Activated CD4-positive, alpha-beta T cell treated with anti-CD3 and anti-CD28 coated beads, Interleukin-10, Interleukin-2, amounts not matched to agents 100 ng/mL and 50 ng/mL, durations not matched to agents 16 hours and 8 hours (primary cell): ENCODE measurements at regions not wholly inside any gene's neighbourhood (a gene's known extent, or its start where the extent isn't known, plus 50 kb on each side); places are given as distances from the start of the nearest gene placed in this dataset.
"Not testable (repeated sequence)": the region's sequence is repeated elsewhere in the genome, so short reads cannot be mapped to it uniquely, and the experiment has no call there.

Source experiments
- DNase-seq: peaks from one replicate; pipeline ENCODE4 v3.0.0-alpha.2; 2020

DNA sequence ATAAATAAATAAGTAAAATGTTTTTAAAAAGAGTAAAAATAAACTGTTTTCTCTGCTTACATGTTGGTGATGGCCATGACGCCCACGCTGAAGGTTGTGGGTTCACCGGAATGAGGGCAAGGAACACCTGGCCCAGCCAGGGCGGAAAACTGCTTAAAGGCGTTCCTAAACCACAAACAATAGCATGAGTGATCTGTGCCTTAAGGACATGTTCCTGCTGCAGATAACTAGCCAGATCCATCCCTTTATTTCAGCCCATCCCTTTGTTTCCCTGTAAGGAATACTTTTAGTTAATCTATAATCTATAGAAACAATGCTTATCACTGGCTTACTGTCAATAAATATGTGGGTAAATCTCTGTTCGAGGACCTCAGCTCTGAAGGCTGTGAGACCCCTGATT lies 63.3 kb upstream of the CEP78 start:
- DNase-seq = not testable (repeated sequence)

DNA sequence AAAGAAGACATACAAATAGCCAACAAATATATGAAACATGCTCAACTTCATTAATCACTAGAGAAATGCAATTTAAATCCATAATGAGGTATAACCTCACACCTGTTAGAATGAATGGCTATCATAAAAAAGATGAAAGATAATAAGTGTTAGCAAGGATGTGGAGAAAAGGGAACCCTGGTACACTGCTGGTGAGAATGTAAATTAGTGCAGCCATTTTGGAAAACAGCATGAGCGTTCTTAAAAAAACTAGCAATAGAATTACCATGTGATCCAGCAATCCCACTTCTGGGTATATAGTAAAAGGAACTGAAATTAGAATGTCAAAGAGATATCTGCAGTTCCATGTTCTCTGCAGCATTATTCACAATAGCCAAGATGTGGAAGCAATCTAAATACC lies 64.2 kb upstream of the CEP78 start:
- DNase-seq = no peak

DNA sequence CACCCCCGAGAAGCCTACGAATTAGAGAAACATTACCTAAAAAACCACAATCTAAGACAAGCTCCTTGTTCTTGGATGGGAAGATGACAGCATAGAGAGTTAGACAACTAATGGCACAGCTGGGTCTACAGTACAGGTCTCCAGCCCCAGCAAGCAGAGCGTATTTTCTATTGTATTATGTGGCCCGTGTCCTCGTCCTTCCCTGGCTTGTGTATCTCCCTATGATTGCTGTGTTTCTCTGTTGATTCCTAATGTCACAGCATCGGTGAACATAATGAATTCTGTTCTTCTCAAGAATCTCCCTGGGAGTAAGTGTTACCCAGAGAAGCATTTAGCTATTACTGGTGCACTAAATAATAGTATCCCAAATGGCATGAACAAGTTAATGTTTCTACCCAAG lies 66.8 kb upstream of the CEP78 start:
- DNase-seq = no peak

DNA sequence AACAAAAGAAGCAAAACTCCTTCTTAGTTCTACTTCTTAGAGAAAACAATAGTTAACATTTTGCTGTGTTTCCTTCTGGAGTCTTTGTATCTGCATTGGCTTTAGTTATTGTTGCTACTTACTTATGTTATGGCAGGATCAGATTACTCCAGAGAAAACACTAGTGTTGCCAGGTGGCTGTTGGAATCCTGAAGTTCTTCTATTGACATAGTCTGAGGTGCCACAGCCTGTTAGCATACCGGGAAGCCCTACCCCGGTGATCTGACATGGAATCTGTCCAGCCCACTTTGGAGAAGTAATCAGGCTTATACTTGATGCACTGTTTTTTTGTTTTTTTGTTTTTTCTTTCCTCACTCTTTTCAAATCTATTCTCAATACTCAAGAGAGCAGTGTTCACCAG lies 68.5 kb upstream of the CEP78 start:
- DNase-seq = no peak

- no peak for DNase-seq
Measured at GRCh38 chr9:78163834-78164233, 72.0 kb upstream of the CEP78 start.

DNA sequence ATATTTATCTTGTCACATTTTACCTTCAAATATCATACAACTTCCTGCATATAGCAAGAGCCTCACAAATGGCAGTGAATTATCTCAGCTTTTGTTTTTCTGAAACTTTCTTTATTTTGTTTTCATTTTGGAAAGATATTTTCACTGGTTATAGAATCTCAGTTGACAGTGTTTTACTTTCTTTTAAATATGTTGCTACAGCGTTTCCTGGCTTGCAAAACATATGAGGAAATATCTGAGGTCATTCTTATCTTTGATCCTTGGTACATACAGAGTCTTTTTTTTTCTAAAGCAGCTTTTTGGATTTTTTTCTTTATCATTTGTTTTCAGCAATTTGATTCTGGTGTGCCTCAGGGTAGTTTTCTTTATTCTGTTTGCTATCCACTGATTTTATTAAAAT lies 77.6 kb upstream of the CEP78 start:
- no peak for DNase-seq

- DNase-seq = no peak
Measured at GRCh38 chr9:78150983-78151356, 84.9 kb upstream of the CEP78 start.

- DNase-seq = no peak
Measured at GRCh38 chr9:78150312-78150982, 85.4 kb upstream of the CEP78 start.

DNA sequence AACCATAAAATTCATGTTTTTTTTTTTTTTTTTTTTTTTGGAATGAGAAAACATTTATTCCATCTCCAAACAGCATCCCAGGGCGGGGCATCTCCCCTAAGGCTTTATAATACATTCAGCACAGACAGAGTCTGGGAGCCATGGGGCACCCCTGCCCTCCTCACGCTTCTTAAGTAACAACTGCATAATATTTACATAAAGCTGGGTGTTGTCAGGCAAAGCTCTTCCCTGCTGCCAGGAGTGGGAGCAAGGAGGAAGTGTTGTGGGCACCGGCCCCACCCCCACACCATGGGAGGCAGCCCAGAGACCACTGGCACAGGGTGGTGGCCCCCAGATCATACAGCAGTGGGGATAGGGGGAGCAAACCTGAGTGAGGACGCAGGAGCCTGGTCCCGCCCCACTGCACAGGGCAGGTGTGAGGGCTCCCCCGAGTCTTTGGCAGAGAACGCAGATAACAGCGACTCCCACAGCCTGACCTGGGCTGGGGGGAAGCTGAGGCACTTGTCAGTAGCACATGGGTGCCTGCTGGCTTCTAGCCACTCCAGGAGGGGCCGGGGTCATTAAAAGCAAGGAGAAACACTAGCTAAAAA lies 86.1 kb upstream of the CEP78 start:
- no peak for DNase-seq

GRCh38 chr9:78146241-78146640 lies 89.6 kb upstream of the CEP78 start:
- DNase-seq = no peak

- no peak for DNase-seq
Measured at GRCh38 chr9:78144663-78145377, 91.1 kb upstream of the CEP78 start.

DNA sequence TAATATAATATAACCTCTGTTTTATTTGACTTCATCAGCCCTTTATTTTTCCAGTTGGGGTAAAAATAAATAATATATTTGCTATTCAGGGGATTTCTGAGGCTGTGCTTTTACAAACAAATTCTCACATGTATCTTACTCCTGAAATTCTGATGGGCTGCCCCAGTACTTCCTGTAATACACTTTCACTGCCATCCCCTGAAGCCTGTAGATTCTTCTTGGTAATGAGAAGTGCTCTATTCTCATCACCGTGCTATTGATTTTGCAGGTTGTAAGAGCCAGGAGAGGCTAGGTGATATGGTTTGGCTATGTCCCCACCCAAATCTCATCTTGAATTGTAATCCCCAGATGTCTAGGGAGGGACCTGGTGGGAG lies 91.9 kb upstream of the CEP78 start:
- no peak for DNase-seq

DNA sequence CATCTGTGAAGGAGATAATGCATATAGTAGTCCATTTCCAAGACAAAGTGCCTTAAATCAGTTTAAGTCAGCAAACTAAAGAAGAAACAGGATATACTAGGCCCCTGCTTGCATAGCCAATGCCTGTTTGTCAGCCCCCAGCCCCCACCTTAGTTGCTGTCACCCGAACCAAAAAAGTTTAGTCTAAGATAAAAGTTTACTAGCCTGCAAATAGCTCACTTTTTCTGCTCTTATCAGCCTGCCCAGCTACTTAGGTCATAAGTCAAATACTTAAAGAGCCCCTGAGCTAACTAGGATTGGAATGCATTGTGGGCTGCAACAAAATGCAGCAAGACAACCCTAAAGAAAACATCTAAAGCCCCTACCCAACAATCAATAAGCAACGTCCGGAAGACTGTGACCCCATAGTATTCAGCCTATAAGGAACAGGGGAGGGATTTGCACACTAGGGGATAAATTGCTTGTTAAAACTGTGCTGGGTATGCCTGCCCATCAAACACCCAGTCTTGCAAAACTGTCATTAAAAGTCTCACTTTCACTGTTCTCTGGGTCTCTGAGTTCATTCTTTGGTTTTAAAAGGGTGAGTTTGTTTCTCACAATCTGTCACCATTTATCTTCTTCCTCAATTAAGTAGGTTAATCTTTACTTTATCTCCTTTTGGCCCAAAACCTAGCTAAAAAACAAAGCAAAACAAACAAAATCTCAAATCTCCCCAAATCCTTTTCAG lies 92.4 kb upstream of the CEP78 start:
- DNase-seq = peak; percentile 29

DNA sequence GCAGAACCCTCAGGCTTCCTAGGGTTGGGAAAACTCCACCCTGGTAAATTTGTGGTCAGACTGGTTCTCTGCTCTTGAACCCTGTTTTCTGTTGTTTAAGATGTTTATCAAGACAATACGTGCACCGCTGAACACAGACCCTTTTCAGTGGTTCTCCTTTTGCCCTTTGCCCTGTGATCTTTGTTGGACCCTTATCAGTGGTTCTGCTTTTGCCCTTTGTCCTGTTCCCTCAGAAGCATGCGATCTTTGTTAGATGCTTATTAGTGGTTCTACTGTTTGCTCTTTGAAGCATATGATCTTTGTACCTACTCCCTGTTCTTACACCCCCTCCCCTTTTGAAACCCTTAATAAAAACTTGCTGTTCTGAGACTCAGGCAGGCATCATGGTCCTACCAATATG lies 93.6 kb upstream of the CEP78 start:
- DNase-seq = not testable (repeated sequence)

DNA sequence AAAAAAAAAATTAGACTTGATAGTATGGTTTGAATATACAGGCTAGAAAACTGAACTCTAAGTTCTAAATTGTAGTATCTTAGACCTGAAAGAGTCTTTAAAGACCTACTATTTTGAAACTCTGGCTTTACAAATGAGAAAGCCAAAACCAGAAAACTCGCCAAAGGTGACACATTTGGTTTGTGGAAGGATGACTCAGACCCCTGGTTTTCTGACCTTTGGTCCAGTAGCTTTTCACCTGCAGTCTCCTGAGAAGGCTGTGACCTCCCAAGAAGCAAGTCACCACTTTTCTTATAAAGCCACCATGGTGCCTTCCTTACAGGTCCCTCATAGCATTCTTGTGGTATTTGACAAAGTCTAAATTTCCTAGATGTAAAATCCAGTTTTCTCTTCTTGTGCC lies 102.1 kb upstream of the CEP78 start:
- DNase-seq = peak; percentile 49

GRCh38 chr9:78132701-78133058 lies 101.1 kb upstream of the GNAQ start:
- DNase-seq = peak; percentile 30

DNA sequence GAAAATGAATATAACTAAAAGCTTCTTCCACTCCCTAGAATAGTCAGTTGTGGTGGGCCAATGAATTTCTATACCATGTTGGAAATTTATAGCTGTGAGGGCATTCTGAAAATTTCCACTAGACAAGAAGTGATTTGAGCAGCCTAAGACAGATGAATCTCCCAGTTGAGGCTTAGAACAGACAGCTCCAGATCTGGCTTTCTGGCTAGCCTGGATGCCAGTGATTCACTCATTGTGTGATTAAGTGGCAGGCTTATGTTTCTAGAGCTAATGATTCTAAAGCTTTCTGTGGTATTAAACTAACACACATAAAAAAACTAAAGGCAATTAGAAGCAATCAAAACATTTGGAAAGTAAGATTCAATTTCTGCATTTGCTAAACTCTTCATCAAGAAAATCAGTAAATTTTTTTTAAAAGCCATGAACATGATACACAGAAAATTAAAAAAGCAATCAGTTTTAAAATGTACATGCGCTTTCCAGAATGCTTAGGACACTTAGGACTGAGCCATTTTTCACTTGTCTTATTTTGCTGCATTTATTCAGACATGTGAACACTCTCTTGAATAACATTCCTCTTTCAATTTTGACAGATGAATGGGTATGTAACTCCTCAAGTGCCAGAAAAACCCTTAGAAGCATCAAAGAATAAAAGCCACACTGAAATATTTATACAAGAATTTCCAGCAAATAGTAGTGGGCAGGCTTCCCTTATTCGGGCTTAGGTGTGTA lies 100.5 kb upstream of the GNAQ start:
- DNase-seq = no peak

DNA sequence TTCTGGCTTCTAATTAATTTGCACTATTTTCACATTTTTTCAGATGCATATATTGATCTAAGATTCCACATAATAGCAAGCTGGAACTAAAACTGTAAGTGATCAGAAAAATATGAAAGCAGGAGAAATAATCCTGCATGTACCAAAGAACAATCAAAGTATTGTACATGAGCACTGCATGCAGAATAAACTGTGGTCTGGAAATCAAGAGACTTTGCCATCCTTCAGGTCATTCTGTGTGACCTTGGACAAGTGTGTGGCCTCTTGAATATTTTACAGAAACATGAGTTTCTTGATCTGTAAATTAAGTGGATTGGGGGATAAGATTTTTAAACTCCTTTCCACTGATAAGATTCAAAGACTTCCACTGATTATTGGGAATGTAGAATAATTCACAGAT lies 99.2 kb upstream of the GNAQ start:
- no peak for DNase-seq

DNA sequence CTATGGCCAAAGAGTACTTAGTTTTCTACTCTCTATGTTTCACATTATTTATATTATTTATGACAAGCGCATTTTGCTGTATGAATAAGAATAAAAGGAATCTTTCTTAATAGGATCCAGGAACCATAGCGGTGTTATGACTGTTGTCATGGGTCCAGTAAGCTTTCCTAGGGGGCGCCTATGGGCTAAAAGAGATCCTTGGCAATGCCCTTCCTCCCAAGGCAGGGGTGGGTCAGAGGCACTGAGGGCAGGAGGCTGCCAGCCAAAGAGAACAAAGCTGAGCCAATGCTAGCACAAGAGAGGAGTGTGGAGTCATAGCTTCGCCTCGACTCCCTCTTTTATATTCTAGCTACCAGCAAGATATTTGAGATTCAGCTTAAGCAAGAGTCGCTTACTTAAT lies 98.4 kb upstream of the GNAQ start:
- no peak for DNase-seq

DNA sequence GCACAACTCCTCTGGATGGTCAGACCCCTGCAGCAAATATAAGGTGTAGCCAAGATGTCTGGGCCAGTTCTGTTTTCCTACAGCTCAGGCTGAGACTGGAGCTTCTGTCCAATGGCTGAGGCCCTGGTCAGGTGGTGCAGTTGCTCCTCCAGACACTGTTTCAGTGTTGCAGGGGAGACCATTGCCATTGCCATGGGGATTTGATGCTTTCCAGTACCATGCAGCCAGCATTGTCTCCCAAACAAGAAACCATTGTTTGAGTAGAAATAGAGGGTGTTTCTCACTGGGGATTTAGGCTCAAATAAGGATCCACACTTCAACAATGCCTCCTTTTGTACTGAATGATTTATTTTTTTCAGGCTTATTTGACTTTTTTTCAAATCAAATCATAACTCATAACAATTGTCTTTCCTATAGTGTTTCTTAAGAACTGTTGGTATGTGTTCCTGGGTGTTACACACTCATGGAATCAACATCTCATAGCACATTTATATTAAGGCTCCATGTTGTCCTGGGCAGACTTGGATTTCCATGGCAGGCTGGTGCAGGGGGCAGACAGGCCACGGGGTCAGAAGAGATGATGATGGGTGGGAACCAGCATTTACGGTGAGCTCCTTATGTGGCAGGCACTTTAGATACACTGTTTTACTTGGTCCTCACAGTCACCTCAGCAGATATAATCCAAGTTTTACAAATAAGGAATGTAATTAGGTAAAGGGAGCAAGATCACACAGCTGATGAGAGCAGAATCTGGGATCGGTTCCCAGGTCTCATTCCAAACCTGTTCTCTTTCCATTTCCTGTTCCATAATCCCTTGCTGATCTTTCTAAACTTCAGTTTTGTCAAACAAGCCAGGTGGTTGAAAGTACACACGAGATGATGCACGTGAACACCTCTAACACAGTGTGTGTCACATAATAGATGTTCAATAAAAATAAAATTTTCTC lies 95.9 kb upstream of the GNAQ start:
- no peak for DNase-seq

DNA sequence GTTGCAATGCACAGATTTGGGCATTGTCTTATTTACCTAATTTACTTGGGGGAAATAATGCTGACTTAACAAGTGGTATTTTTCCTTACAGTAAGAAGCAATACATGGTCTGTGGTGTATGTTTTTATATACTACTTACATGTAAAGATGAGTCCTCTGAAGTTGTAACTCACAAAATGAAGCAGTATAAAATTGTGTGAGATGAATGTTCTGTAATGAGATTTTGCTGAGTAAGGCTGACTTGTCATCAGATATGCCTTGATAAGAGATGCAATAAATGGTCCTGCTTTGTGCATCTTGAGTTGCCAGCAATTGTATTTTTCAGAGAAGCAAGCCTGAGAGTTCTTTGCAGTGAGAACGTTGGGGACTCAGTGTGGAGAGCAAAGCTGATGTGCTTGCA lies 92.2 kb upstream of the GNAQ start:
- DNase-seq = no peak

- DNase-seq = no peak
Measured at GRCh38 chr9:78122631-78123030, 91.0 kb upstream of the GNAQ start.
